GM21576 (cell line): ENCODE measurements at regions not wholly inside any gene's neighbourhood (a gene's known extent, or its start where the extent isn't known, plus 50 kb on each side); places are given as distances from the start of the nearest gene placed in this dataset.
"Not testable (repeated sequence)": the region's sequence is repeated elsewhere in the genome, so short reads cannot be mapped to it uniquely, and the experiment has no call there.

Experiments
- ATAC-seq: cut with Tn5 transposase; IDR thresholded peaks from one replicate; pipeline ENCODE4 v1.9.1; 2021; ENCODE audit warnings: mild to moderate bottlenecking, moderate library complexity; ENCODE audit not compliant: unreplicated experiment

DNA sequence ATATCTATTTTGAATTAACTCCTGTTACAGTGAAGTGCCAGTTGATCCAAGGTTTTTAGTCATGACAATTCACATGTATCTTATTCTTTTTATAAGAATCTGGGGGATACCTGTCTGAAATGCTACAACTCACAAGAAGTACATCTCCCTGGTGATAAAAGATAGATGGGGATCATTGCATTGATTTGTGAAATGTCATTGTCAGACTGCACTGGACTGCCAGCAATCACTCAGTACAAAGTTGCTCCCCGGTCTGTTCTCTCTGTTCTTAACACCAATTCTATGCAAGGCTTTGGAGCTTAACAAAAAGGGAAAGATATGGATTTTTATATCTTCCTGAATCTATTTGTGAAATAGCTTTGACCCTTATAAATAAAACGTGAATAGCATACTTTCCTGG is 171.8 kb upstream of the PCSK5 start:
- ATAC-seq, result no peak

DNA sequence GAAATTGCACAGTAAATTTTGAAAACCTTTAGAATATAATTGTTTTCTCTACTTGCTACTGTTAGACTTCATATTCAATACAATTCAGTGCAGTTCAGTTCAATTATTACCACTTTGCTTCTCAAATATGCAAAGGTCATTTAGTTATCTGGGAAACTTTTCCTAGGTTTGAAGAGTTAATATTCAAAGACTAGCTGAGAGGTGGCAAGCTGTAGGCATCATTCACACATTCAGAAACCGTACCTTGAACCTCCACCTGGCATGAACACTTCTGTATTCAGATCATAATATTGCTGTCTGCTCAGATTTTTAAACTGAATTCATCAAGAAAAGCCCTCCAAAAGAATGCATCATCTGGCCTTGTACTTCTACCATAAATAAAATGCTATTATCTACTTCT is 162.1 kb upstream of the PCSK5 start:
- ATAC-seq, result no peak

DNA sequence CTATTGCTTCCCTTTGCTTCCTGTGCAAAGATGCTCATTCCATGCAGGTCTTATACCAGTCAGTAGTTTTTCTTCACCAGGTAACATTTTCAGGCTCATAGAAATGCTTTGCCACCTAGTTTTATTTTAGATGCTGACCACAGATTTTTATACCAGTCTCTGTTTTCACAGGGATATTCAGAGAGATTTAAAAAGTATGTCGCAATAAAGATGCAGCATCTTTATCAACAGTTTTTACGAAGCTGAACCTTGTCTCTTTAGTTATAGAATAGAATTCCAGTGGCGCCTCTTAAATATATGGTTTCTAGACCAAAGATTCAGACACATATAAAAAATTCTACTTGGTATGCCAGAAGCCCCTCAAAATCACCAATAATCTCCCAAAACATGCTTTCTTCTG is 155.7 kb upstream of the PCSK5 start:
- ATAC-seq, result no peak

DNA sequence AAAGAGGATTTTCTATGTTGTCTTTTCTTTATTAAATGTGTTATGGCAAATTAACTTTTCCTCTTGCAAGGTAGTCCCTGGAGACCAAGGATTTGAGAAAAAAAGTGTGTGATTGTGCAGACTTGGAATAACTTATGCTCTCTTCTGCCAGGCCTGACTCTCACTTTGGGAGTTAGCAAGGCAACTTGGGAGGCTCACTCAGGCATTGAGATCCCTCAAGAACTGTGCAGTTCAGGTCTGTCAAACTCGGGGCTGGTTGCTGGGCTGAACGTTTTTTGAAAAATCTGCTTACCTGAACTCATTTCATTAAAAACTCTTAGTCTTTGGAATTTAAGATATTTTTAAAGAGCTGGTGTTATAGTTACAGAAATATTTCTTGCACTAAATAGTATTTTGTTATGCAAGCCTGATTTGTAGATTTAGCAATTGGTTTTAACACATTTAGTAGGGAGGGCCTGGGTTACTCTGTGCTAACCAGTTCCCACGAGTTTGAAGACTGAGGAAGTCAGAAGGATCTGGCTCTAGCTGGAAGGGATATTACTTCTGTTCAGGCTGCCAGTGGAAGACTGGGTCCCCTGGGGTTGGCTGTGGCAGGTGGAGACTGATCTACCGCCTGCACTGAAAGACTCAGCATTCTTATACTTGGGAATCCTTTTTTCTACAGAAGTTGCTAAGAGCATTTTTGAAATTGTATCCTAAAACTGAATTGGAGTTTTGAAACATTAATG is 150.4 kb upstream of the PCSK5 start:
- ATAC-seq, result no peak

DNA sequence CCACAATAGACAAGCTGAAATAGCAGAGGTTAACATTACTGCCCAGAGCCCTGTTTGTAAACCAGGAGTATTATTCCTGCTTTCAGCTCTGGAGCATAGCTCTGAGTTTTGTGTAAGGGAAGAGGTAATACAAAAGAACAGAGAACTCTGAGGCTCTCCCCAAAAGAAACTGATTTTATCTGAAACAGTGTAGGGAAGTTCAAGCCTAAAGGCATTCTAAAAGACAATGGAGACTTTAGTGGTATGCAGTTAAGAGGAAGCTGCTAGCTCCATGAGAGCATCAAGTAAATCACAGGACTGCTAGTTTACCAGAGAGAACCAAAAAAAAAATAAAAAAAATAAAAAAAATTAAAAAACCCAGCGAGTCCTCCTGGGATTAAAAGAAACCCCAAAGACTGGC is 146.6 kb upstream of the PCSK5 start:
- no peak for ATAC-seq

DNA sequence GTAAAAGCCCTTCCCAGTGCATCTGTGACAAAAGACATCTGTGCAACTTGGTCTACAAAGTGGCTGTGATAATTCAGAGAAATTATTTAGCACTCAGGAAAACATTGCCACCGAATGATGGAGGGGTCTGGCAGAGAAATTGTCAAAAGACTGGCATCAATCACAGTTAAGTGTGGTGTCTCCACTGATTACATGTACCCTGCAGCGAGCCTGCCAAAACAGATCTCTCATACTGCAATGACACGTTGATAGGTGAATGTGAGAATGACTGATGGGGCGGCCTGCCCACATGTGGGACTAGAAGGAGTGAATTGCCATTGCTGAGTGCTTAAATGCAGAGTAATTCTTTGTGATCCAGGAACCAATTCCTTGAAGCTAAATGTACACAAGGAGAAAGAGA is 136.4 kb upstream of the PCSK5 start:
- no peak for ATAC-seq

DNA sequence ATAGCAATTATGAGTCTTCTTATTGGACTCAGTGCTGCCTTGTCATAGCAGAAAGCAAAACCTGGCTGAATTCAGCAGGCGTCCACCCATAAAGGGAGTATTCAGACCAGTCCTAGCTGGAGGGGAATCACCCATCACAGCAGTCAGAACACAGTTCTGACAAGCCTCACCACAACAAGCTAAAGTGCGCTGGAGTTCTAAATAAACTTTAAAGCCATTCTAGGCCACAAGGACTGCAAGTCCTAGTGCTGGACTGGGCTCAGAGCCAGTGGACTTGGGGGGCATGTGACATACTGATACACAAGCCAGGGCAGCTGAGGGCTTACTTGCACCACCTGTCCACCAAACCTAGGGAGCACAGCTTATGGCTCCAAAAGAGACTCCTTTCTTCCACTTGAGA is 115.3 kb upstream of the PCSK5 start:
- ATAC-seq, result no peak

DNA sequence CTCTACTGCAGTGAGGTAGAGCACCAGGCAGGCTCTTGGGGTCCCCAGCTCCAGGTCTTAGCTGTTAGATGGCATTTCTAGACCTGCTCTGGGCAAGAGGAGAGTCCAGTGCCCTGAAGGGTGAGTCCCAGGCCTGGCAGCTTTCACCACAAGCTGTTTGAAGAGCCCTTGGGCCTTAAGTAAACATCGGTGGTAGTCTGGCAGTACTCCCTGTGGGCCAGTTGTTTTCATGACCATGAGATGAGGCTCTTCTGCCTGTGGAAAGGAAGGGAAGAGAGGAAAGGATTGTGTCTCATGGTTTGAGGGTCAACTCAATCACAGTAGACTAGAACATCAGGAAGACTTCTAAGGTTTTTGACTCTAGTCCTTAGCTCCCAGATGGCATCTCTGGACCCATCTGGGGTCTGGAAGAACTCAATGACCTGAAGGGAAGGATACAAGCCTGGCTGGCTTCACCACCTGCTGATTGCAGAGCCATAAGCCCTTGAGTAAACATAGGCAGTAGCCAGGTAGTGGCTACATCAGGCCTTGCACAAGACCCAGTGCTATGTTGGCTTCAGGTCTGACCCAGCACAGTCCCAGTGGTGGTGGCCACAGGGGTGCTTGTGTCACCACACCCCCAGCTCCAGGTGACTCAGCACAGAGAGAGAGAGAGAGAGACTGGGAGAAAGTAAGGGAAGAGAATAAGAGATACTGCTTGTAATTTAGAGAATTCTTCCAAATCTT is 114.3 kb upstream of the PCSK5 start:
- ATAC-seq, result no peak

DNA sequence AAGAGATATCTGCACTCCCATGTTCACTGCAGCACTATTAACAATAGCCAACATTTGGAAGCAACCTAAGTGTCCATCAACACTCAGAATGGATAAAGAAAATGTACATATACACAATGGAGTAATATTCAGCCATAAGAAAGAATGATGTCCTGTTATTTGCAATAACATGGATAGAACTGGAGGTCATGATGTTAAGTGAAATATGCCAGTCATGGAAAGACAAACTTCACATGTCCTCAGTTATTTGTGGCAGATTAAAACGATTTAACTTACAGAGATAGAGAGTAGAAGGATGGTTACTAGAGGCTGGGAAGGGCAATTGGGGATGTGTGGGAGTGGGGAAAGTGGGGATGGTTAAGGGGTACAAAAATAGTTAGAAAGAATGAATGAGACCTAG is 110.3 kb upstream of the PCSK5 start:
- no peak for ATAC-seq

DNA sequence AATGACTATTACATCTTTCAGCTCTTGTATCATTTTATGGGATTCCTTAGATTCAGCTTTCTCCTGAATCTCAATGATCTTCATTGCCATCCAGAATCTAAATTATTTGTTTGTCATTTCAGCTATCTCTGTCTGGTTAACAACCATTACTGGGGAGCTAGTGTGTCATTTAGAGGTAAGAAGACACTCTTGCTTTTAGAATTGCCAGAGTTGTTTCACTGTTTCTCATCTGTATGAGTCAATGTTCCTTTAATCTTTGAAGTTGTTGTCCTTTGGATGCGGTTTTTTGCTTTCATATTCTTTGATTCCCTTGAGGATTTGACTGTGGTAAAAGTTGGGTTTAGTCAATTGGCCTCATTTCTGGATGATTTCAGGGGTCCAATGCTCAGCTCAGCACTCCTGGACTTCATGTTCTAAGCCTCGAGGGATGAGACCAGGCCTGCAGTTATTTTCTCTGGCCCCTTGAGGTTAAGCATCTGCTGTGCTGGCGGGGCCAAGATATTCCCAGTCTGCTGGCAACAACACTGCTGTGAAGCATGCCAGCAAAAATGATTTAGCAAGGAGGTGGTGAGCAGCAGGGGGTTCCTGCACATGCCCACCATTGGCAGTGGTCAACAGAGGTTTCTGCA is 102.4 kb upstream of the PCSK5 start:
- ATAC-seq, result no peak

DNA sequence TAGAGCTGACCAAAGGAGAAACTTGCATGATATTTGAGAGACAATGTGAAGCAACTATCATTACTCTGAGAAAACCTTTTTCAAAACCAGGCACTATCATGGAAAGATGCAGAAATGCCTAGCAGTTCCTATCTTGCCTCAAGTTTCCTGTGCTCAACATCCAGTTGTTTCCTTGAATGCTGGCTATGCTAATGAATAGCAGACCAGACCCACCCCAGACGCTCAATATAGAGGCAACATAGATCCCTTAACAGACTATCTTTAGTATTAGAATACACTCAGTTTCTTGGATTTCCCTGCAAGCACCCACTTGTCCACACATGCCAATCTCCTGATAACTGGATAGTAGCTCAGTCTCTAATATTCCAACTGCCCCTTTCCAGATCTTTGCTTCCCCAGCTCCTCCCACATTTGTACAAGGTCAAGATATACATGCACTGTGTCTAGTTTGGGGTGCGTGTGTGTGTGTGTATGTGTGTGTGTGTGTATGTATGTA is 93.3 kb upstream of the PCSK5 start:
- no peak for ATAC-seq

DNA sequence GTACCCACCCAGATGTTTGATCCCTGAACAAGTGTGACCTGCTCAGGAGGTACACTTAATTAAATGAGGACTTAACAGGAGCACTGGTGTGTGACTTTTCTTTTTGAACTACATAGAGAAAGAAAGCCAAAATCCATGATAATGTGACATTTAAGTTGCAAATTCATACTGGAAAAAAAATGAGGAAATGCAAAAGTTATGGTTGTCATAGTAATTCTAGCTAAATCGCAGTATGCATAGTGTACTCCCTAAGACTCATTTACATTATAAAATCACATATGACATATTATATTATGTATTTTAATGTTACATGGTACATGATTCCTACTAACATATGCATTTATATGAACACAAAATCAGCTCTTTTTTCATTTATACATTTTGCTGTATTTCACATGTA is 92.0 kb upstream of the PCSK5 start:
- ATAC-seq, result no peak

DNA sequence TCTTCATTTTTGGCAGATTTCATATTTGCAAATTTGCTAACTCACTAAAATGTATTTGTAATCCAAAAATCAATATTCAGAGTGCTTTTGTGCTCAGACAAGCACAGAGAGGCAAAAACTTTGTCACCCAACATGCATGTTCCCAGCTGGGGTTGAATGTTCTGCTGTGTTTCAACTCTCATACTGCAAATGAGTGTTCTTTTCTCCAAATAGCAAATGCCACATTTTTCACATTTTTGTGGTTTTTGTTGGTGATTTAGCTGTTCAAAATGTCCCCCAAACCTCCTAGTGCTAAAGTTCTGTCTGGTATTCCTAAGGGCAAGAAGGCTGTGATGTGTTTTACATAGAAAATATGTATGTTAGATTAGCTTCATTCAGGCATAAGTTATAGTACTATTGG is 87.3 kb upstream of the PCSK5 start:
- no peak for ATAC-seq

DNA sequence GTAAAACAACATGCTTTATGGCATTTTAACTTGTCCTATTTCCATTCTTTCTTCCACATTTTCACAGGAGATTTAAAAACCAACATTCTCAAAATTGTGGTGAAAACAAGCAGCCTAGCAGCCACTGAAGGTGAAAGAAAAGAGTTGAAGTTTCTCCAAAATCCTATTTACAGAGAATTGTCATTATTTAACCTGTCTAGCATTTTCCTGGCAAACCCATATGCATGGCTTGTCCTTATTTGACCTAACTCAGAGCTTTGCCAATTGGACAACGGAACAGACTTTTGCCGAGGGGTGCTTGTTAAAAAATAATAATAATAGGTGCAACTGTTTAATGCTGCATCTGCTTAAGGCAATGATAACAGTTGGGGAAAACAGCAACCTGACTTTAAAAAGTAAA is 80.4 kb upstream of the PCSK5 start:
- ATAC-seq, result no peak

DNA sequence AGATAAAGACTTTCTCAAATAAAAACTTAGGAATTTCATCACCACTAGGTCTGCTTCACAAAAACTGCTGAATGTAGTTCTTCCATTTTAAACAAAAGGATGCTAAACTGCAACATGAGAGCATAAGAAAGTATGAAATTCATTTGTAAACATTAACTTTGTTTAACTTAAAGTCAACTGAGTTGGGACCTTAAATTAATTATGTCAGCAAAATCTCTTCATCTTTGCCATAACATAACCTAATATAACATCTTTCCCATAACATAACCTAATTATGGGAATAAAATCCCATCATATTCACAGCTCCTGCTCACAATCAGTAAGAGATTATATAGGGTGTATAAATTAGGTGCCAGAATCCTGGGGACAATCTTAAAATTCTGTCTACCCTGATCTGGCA is 78.8 kb upstream of the PCSK5 start:
- no peak for ATAC-seq

DNA sequence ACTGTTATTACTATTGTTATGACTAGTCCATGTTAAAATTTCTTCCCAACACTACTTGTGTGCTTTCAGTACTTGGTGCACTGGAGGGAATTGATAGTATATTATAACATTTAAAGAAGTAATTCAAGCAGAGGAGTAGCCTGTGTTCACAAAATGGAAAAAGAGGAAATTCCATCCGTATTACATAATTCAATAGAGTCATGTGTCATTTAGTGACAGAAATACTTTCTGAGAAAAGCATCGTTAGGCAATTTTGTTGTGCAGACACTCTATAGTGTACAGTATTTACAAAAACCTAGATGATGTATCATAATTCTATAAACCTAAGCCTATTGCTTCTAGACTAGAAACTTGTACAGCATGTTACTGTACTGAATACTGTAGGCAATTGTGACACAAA is 78.3 kb upstream of the PCSK5 start:
- ATAC-seq, result no peak

DNA sequence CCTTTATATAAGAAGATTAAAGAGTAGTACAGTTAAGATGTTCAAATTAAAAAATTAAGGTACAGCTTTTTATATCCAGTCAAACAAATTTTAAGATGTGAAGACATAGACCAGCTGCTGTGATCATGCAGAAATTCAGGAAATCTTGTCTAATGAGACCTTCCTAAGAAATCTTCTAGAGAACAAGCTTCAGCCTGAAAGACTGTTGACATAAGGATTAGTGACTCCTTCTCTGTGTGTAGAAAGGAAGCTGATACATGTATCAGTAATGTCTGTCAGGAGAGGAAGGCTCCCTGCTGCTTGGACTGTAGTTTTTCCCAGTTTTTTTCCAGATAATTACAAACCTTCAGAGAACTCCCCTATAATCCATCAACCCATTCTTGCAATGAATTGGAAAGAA is 75.8 kb upstream of the PCSK5 start:
- no peak for ATAC-seq

DNA sequence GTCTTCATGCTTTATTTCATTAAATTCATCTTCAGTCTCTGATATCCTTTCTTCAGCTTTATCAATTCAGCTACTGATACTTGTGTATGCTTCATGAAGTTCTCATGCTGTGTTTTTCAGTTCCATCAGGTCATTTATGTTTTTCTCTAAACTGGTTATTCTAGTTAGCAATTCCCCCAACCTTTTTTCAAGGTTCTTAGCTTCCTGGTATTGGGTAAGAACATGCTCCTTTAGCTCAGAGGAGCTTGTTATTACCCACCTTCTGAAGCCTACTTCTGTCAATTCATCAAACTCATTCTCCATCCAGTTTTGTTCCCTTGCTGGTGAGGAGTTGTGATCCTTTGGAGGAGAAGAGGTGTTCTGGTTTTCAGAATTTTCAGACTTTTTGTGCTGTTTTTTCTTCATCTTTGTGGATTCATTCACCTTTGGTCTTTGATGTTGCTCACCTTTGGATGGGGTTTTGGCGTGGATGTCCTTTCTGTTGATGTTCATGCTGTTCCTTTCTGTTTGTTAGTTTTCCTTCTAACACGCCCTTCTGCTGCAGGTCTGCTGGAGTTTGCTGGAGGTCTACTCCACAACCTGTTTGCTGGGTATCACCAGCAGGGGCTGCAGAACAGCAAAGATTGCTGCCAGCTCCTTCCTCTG is 69.9 kb upstream of the PCSK5 start:
- not testable (repeated sequence) for ATAC-seq

DNA sequence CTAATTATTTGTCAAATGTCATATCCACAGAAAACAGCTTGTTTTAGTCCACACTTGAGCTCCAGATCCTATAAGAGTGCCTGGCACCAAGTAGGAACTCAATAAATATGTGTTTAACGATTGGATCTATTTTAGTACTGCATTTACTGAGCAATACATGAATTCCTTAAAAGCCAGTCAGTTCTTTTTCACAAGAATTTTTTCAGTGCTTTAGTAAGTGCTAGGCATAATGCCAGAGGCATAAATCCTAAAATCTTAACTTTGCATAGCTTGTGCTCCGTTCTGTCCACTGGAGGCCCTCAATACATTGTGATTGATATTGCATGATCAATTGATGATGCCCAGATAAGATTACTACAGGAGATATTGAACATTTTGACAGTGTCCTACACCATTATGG is 67.3 kb upstream of the PCSK5 start:
- no peak for ATAC-seq

DNA sequence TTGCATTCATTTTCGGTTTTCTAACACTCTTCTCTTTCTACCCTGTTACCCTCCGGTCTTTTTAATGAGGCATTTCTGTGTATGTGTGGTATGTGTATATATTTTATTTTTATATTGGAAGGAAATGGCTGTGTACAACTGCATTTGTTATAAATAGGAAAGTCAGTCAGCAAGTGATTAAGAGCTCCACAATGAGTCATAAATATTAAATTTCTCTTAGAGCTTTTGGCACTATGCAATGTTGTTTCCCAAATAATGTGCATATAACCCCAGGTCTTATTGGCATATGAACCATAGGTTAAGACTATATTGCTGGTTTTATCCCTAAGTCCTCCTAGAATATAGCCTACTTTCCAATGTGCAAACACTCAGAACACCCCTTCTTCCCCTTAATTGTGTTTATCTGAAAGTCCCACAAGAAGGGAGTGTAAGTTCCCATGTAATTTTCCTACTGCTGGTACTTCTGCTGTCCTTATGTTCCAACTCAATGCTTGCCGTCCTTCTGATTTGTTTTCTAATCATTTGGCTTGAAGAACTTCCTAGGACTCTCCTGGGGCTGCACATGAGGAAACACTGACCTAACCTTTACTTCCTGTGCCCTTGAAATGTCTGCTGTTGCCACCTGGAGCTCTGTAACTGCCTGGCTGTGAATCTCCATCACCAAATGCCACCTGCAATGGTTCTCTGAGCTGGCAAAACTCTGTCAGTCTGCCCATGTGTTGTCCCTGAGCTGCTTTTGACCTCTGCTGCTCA is 65.5 kb upstream of the PCSK5 start:
- no peak for ATAC-seq

DNA sequence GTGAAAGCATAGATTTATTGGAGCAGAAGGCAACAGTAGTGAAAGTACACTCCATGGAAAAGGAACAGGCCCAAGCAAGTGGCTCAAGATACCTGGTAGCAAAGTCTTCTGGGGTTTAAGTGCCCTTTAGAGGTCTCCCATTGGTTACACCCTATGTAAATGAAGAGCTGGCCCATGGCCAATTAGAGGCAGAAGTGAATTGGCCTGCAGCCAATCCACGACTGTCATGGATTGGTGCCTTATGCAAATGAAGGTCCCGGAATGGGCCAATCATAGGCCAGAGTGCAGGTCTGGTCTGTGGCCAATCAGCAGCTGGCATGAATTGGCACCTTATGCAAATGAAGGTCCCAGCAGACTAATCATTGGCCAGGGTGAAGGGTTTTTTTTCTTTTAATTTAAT is 64.2 kb upstream of the PCSK5 start:
- ATAC-seq, result no peak
